ENCODE measurements at regions not wholly inside any gene's neighbourhood (a gene's known extent, or its start where the extent isn't known, plus 50 kb on each side); places are given as distances from the start of the nearest gene placed in this dataset.

DNA sequence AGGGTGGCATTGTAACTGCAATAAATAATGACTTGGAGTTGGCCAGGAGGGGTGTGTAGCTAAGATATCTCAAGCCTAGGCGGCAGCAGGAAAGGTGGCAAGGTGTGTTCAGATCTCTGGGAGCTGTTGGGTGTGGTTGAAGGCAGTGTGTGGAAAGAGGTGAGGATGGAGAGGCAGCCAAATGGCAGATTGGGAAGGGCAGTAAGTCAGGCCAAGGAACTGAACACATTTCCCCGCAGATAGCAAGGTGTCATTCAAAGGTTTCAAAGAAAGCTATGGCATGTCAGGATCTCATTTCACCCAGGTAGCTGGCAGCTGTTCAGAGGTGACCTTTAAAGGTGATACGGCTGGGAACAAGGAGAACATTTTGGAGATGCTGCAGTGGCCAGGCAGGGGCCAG, 586.0 kb upstream of the MGMT start:
- no peak for TF ChIP-seq CTCF (IDR thresholded peaks at IDR 0.05; ENCODE audit: low read depth, low read length)
- no peak for TF ChIP-seq EZH2phosphoT487 (IDR thresholded peaks at IDR 0.05; ENCODE audit: low read depth)

All from OCI-LY3 (cell line).